HCT116 (cell line): ENCODE measurements at regions not wholly inside any gene's neighbourhood (a gene's known extent, or its start where the extent isn't known, plus 50 kb on each side); places are given as distances from the start of the nearest gene placed in this dataset.

Source experiments
- ATAC-seq: fragments of 200-7000 bp; cut with Tn5 transposase; 2 replicates; pipeline ENCODE4 v1.9.1; 2020; ENCODE audit warnings: mild to moderate bottlenecking, moderate library complexity
- BruUV-seq: library from RNA; stranded (reverse); fragments of 400-500 nt; replicated peaks from 2 replicates; lab custom pipeline; 2021; lab: Mats Ljungman, UMichigan
- CTCF ChIA-PET: fragments of 300-600 bp; sonication (Branson Sonifier 250); formaldehyde crosslinking; loops from one replicate; lab custom pipeline; 2021; ENCODE audit warnings: antibody characterized with exemption; lab: Charles Lee
- POLR2A ChIA-PET: fragments of 300-600, 350-600 bp; sonication (Branson Sonifier 250); formaldehyde crosslinking; loops from one replicate; lab custom pipeline; 2021; ENCODE audit warnings: antibody characterized with exemption; lab: Charles Lee
- RAD21 ChIA-PET, 2 experiments: fragments of 300-600 bp; sonication (Branson Sonifier 250); formaldehyde crosslinking; loops; one replicate each; lab custom pipeline; 2023; ENCODE audit warnings: low total read pairs in 2 of 2; ENCODE audit not compliant: uncharacterized antibody in 2 of 2, unreplicated experiment in 2 of 2, low non-redundant PET in 1 of 2; lab: Charles Lee
- DNase-seq: peaks from one replicate; pipeline ENCODE4 v3.0.0-alpha.2; 2010; ENCODE audit warnings: low read depth, low spot score
- H2AFZ ChIP-seq: fragments of 200-600 bp; shearing (Covaris generic), sonication (generic); 2 replicates; pipeline ENCODE4 v1.6.1; 2017; ENCODE audit warnings: low read depth, mixed run types, mixed read lengths, antibody characterized with exemption, low read length; ENCODE audit not compliant: poor library complexity, severe bottlenecking
- H3K27ac ChIP-seq: 2 replicates; pipeline ENCODE4 v1.5.1; 2012; ENCODE audit warnings: low read depth, low read length
- H3K27me3 ChIP-seq: fragments of 200-600 bp; sonication (generic); 2 replicates; pipeline ENCODE4 v1.6.1; 2016; ENCODE audit warnings: mixed run types, low read length, mixed read lengths; ENCODE audit not compliant: insufficient read depth
- H3K36me3 ChIP-seq, 2 experiments: fragments of 200-500 bp in 1 of 2; fragments of 200-600 bp in 1 of 2; sonication (Bioruptor generic) in 1 of 2; sonication (generic) in 1 of 2; 2 replicates each; pipeline versions ENCODE4 v1.5.1 to v1.6.1; 2014 to 2016; ENCODE audit warnings: low read length in 2 of 2, inconsistent platforms in 1 of 2, mixed read lengths in 1 of 2, mixed run types in 1 of 2; ENCODE audit not compliant: insufficient read depth in 2 of 2, control insufficient read depth in 1 of 2
- H3K4me1 ChIP-seq, 2 experiments: fragments of 200-600 bp in 1 of 2; sonication (generic) in 1 of 2; 2 replicates each; pipeline versions ENCODE4 v1.5.1 to v1.6.1; 2012 to 2017; ENCODE audit warnings: low read length in 2 of 2, inconsistent platforms in 1 of 2, mild to moderate bottlenecking in 1 of 2, mixed read lengths in 1 of 2, mixed run types in 1 of 2, moderate library complexity in 1 of 2; ENCODE audit not compliant: insufficient read depth in 2 of 2, control insufficient read depth in 1 of 2
- H3K4me2 ChIP-seq: fragments of 200-600 bp; sonication (generic); 2 replicates; pipeline ENCODE4 v1.6.1; 2017; ENCODE audit warnings: mixed run types, low read length, mixed read lengths
- H3K4me3 ChIP-seq, 2 experiments: fragments of 200-600 bp in 1 of 2; sonication (generic) in 1 of 2; replicated peaks in 1 of 2; 2 replicates each; pipeline ENCODE4 v1.5.1; 2011 to 2016; ENCODE audit warnings: low read length in 2 of 2, control low read depth in 1 of 2, low read depth in 1 of 2, mild to moderate bottlenecking in 1 of 2, mixed read lengths in 1 of 2, mixed run types in 1 of 2
- H3K79me2 ChIP-seq: fragments of 200-600 bp; sonication (generic); 2 replicates; pipeline ENCODE4 v1.6.1; 2017; ENCODE audit warnings: mild to moderate bottlenecking, mixed run types, low read length, moderate library complexity, mixed read lengths; ENCODE audit not compliant: insufficient read depth
- H3K9ac ChIP-seq: fragments of 200-600 bp; sonication (generic); 2 replicates; pipeline ENCODE4 v1.6.1; 2016; ENCODE audit warnings: low read length, mixed read lengths
- H3K9me2 ChIP-seq: fragments of 200-600 bp; sonication (generic), shearing (Covaris generic); 2 replicates; pipeline ENCODE4 v1.6.1; 2017; ENCODE audit warnings: mixed run types, mild to moderate bottlenecking, moderate library complexity; ENCODE audit not compliant: insufficient read depth
- H3K9me3 ChIP-seq, 2 experiments: fragments of 200-500 bp in 1 of 2; fragments of 200-600 bp in 1 of 2; sonication (Bioruptor generic) in 1 of 2; sonication (generic) in 1 of 2; 2 replicates each; pipeline ENCODE4 v1.6.1; 2014 to 2017; ENCODE audit warnings: low read length in 2 of 2, mixed read lengths in 2 of 2, inconsistent platforms in 1 of 2, low read depth in 1 of 2, mild to moderate bottlenecking in 1 of 2, mixed run types in 1 of 2, moderate library complexity in 1 of 2; ENCODE audit not compliant: control insufficient read depth in 1 of 2, insufficient read depth in 1 of 2
- H4K20me1 ChIP-seq: fragments of 200-600 bp; sonication (generic), shearing (Covaris generic); 2 replicates; pipeline ENCODE4 v1.6.1; 2017; ENCODE audit warnings: mixed run types, mild to moderate bottlenecking, moderate library complexity; ENCODE audit not compliant: insufficient read depth
- ATF3 ChIP-seq: IDR thresholded peaks from 2 replicates; pipeline ENCODE4 v1.6.1; 2012
- CBX3 ChIP-seq: IDR thresholded peaks from 2 replicates; pipeline ENCODE4 v1.6.1; 2012; ENCODE audit warnings: low read depth
- CTCF ChIP-seq, 3 experiments: fragments of 200-600 bp in 1 of 3; sonication (generic) in 1 of 3; IDR thresholded peaks in 2 of 3; conservative IDR thresholded peaks in 1 of 3; 2 replicates each; pipeline ENCODE4 v1.5.1; 2012 to 2017; ENCODE audit warnings: low read depth in 2 of 3, low read length in 2 of 3, antibody characterized with exemption in 1 of 3, borderline replicate concordance in 1 of 3, control low read depth in 1 of 3, mild to moderate bottlenecking in 1 of 3, mixed read lengths in 1 of 3, mixed run types in 1 of 3, moderate library complexity in 1 of 3; ENCODE audit not compliant: insufficient read depth in 1 of 3
- EGR1 ChIP-seq: IDR thresholded peaks from 2 replicates; pipeline ENCODE4 v1.6.1; 2012; ENCODE audit warnings: low read depth
- EZH2 ChIP-seq: fragments of 200-600 bp; sonication (generic); IDR thresholded peaks from 2 replicates; pipeline ENCODE4 v1.6.1; 2017; ENCODE audit warnings: antibody characterized with exemption, mixed run types
- FOSL1 ChIP-seq: IDR thresholded peaks from 2 replicates; pipeline ENCODE4 v1.6.1; 2012; ENCODE audit warnings: low read depth
- JUND ChIP-seq: IDR thresholded peaks from 2 replicates; pipeline ENCODE4 v1.6.1; 2012
- POLR2A ChIP-seq: IDR thresholded peaks from 2 replicates; pipeline ENCODE4 v1.7.0; 2011; ENCODE audit warnings: borderline replicate concordance; ENCODE audit not compliant: insufficient read depth, insufficient read length; ENCODE audit errors: extremely low read depth
- TCF7L2 ChIP-seq: IDR thresholded peaks from 2 replicates; pipeline ENCODE4 v1.7.0; 2011; ENCODE audit warnings: borderline replicate concordance, inconsistent platforms; ENCODE audit not compliant: insufficient read depth, insufficient read length; ENCODE audit errors: extremely low read depth
- YY1 ChIP-seq: IDR thresholded peaks from 2 replicates; pipeline ENCODE4 v1.6.1; 2011; ENCODE audit warnings: low read length, low read depth, moderate library complexity, mild to moderate bottlenecking; ENCODE audit not compliant: insufficient replicate concordance; ENCODE audit errors: extremely low read depth
- ZFX ChIP-seq: fragments of 450-650 bp; IDR thresholded peaks from 2 replicates; pipeline ENCODE4 v1.6.1; 2017
- intact Hi-C: fragments of 100-400 bp; cut with micrococcal nuclease; formaldehyde crosslinking; loops from 2 replicates; pipeline ENCODE4 v1.10.0; 2022
- TF ChIP-seq, protein P1 (sequence below): IDR thresholded peaks from 2 replicates; pipeline ENCODE4 v1.6.1; 2012

DNA sequence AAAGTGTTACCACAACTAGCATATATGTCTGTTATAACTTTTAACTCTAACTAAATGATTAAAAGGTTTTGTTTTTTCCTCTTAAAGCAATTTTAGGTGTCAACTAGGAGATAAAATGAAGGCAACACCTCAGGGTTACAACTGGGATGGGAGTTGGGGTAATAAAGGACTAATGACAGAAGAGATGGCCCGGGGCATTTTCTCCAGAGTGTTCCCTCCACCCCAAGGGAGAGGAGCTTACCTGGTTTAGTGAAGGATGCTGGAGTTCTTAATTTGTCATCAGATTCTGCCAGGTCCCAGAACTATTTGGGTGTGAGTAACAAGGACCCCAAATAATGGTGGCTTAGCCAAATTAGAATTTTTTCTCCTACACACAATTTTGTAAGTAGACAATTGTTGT is 260.3 kb downstream of the CD109 start:
- Histone ChIP-seq H4K20me1 (no peaks in the 10 kb centered on the region), H2AFZ (no peak overlapping the region), H3K4me3 (no peak overlapping the region), H3K9me3 (no peaks in the 10 kb centered on the region), H3K4me1 (no peaks in the 10 kb centered on the region), H3K27ac (no peak overlapping the region), H3K9me2 (no peaks in the 10 kb centered on the region), H3K9ac (no peak overlapping the region), H3K79me2 (no peaks in the 10 kb centered on the region), H3K27me3 (no peaks in the 10 kb centered on the region), H3K4me2 (no peak overlapping the region), H3K36me3 (no peaks in the 10 kb centered on the region)
- intact Hi-C loops = no loop called here
- POLR2A ChIA-PET = no interaction called here
- CTCF ChIA-PET = no interaction called here
- RAD21 ChIA-PET = no interaction called here
- ATAC-seq (no peak), DNase-seq (no peak)
- TF ChIP-seq, protein P1, sequence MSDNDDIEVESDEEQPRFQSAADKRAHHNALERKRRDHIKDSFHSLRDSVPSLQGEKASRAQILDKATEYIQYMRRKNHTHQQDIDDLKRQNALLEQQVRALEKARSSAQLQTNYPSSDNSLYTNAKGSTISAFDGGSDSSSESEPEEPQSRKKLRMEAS = no peak
- no peak for TF ChIP-seq EGR1
- TF ChIP-seq CBX3 = no peak
- no peak for TF ChIP-seq YY1
- no peak for TF ChIP-seq POLR2A
- no peak for TF ChIP-seq EZH2
- no peak for TF ChIP-seq CTCF (IDR thresholded peaks at IDR 0.05 in 2 of 3, conservative IDR thresholded peaks at IDR 0.05 in 1 of 3; ENCODE audit: borderline replicate concordance in 1 of 3, insufficient read depth in 1 of 3, low read depth in 2 of 3, low read length in 2 of 3)
- no peak for TF ChIP-seq JUND
- TF ChIP-seq ATF3 = no peak
- TF ChIP-seq TCF7L2 = no peak
- TF ChIP-seq ZFX = no peak
- no peak for TF ChIP-seq FOSL1
- no TSS peak for BruUV-seq
